ENCODE measurements at regions not wholly inside any gene's neighbourhood (a gene's known extent, or its start where the extent isn't known, plus 50 kb on each side); places are given as distances from the start of the nearest gene placed in this dataset.
A peak's percentile ranks its signal among the peaks of the same experiment; 100 is the strongest.

DNA sequence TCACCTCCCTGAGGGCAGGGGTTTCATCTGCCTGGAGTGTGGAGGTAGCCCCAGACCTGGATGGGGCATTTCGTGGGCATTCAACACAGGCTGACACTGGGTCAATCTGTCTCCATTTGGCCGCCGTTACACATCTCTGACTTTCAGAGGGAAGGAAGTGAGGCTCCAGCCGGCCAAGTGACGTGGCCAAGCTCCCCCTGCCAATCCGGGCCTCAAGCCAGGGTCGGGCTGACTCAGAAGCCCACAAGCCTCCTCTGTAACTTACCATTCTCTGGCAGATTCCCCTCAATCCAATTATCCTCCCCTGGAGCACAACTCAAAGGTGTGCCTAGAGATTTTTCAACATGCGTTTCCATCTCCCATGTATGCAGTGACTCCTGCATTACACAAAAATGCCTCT is 227.6 kb downstream of the KLF13 start:
- DNase-seq (ENCODE audit: low read depth): peak; percentile 75

DNA sequence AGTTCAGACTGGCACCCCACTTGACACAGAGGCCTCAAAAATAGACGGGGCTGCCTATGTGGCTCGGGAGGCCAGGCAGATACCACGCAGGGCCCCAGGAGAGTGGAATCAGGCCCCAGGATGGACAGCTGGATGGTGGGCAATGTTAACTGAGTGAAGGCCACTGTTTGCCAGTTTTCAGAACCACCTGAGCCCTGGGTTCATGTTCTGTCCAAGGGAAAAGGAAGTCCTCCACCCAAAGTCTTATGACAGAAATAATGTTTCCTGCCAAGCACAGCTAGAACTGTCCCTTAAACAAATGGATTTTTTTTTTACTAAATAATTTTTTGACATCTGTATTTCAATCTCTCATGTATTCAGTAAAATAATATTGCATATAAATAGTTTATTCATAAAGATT is 228.4 kb downstream of the KLF13 start:
- DNase-seq (ENCODE audit: low read depth): no peak

DNA sequence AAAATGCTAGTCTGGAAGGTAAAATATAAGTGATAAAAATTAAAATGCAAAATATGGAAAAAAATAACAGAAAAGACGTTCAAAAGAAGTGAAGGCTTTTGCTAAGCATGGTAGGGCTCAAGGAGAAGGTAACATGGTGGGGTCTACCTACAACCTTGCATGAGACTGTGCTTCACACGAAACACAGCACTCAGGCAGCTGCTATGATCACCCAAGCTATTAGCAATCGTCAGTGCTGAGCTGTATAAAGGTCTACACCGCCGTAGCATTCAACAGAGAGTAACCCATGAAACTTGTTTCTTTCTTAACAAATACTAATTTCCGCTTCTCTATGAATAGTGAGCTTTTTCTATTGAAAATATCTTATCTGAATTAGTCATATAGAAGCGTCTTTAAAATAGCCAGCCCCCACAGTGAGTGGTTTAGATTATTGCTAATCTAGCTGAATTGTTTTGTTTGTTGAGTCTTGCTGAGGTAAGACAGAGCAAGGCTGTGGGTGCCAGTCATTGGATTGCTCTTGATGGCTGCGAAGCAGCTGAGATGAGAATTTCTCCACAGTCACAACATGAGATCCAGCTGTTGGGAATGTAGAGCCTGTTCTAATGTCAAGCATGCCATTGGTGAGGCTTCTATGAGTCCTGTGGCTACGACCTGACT is 230.0 kb downstream of the KLF13 start:
- DNase-seq (ENCODE audit: low read depth): no peak

DNA sequence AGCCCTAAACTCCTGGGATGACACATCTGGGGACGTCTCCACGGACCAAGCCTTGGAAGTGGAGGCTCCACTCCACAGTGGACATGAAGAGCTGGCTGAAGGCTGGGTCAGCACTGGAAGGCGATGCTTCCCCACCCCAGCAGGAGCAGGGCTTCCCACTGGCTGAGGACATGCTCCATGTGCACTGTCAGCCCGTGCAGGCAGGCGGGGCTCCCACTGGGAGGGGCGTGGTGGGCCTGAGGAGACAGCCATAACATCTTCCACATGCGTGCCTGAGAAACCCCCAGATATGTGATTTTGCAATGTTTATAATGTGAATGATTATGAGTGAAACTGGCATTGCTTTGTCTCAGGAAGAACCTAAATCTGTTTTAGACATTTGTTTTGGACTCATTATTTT is 231.3 kb downstream of the KLF13 start:
- no peak for DNase-seq (ENCODE audit: low read depth)

- DNase-seq (ENCODE audit: low read depth): no peak
Observed at GRCh38 chr15:31558840-31559239, 232.2 kb downstream of the KLF13 start.

GRCh38 chr15:31559786-31560185 is 233.2 kb downstream of the KLF13 start:
- DNase-seq (ENCODE audit: low read depth): no peak

DNA sequence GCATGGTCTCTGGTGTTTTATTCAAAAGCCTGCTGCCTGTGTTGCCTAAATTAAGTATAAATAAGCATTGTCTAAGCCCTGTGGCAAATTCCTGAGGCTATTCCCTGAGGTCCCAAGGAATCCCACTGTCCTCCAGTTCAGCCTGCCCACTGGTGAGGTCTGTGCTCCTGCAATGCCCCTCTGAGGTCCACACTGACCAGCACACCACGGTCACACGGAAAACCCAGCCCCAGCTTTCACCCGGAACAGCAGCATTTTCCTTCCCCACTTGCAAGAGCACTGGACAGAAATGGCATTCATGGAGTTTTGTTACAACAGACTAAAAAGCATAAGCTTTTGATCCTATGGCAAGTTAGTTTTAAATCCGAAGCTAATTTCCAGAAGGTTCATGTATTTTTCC is 234.0 kb downstream of the KLF13 start:
- DNase-seq (ENCODE audit: low read depth): no peak

DNA sequence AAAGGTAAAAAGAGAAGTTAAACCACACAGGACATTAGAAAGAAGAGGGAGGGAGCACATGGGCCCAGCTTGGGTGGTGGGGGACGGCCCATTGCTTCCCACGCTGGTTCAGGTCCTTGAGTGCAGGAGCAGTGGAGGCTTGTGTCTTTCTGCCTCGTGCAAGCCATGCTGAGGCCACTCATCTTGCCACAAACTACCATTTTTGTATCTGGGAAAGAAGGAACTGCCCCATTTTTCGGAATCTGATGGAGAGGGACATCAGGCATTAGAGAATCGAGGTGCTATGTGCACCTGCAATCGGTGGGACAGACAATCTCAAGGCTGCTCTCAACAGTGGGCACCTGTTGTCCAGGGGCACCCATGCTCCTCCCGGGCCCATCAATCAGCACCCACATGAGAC is 234.5 kb downstream of the KLF13 start:
- no peak for DNase-seq (ENCODE audit: low read depth)

DNA sequence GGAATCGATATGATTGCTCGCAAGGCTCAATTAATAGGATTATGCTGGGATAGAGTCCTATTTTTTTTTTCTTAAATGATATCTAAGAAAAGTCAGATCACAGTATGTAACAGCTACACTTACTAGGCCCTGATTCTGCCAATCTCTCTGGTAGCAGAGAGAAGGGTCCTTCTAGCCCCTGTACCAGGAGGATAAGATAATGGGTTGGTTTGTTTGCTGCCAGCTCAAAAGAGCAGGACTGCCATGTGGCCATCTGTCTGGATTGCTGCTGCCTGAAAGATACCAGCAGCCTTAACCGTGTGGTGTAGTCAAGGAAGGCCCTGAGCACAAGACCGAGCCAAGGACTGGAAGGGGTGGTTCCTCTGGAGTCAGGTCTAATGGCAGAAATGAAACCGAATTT is 236.4 kb downstream of the KLF13 start:
- no peak for DNase-seq (ENCODE audit: low read depth)

GRCh38 chr15:31563421-31563820 is 236.8 kb downstream of the KLF13 start:
- no peak for DNase-seq (ENCODE audit: low read depth)

DNA sequence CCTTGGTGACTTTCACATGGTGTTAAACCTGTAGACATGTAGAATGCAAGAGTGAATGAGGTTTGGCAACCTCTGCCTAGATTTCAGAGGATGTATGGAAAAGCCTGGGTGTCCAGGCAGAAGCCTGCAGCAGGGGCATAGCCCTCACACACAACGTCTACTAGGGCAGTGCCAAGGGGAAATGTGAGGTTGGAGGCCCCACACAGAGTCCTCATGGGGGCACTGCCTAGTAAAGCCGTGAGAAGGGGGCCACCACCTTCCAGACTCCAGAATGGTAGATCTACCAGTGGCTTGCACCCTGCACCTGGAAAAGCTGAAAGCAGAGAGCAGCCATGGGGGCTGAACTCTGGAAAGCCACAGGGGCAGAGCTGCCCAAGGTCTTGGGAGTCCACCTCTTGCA is 241.2 kb downstream of the KLF13 start:
- no peak for DNase-seq (ENCODE audit: low read depth)

DNA sequence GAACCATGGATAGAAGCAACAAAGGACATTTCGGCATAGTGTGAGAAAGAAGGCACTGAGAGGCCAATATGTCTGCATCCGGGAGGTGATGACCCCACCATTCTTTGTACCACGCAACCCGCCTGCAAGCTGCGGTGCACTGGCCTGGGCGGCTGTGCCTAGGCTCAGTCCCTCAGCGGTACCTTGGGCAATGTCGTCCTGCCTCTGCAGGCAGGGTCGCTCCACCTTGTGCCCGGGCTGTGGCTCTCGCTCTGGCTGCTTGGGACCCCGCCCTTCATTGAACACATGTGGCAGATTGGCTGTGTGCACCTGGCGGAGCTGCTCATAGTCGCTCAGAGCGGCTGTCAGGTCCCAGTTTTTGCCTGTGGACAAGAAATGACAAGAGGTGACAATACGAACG is 243.2 kb downstream of the KLF13 start:
- no peak for DNase-seq (ENCODE audit: low read depth)

DNA sequence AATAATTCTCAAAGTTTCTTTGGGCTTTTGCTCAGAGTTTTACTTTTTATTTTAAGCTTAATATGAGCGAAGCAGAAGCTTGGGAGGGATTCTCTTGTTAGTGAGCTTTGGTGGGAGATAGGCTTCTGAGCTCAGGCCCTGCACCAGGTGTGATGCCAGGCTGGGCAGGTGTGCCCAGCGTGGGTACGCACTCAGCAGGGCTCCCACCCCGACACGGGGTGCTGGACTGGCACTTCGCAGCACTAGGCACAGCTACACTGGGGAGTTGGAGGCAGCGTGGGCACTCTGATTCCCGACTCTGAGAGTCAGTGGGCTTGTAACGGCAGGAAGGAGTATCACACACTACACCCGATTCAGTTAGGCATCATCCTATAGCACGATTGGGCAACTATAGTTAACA is 244.0 kb downstream of the KLF13 start:
- DNase-seq (ENCODE audit: low read depth): no peak

DNA sequence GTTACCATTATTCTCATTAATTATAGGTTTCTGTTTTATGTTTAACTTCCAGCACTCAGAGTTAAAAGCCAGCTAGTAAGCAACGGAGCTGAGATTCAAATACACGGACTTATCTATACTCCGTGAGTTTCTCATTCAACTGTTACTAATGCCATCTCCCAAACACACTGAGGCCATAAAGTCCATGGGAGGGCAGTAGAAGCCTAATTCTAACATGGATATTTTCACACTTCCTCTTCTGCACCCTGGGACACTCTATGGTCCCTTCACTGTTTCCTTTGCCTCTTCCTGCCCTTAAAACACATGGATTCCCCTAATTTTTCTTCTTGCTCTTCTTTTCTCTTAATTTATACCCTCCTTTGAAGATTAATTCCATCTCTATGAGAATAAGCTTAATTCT is 245.0 kb downstream of the KLF13 start:
- no peak for DNase-seq (ENCODE audit: low read depth)

DNA sequence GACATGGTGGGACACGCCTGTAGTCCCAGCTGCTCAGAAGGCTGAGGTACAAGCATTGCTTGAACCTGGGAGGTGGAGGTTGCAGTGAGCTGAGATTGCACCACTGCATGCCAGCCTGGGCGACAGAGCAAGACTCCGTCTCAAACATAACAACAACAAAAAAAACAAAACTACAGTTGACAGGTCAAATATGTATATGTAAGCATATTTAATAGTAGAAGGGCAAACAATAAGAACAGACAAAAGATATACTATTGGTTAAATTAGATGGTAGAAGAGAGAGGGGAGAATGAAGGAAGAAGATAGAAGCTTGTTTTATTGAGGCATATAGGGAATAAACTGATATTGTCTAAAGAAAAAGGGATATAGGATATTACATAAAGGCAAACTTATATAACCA is 247.1 kb downstream of the KLF13 start:
- DNase-seq (ENCODE audit: low read depth): no peak

DNA sequence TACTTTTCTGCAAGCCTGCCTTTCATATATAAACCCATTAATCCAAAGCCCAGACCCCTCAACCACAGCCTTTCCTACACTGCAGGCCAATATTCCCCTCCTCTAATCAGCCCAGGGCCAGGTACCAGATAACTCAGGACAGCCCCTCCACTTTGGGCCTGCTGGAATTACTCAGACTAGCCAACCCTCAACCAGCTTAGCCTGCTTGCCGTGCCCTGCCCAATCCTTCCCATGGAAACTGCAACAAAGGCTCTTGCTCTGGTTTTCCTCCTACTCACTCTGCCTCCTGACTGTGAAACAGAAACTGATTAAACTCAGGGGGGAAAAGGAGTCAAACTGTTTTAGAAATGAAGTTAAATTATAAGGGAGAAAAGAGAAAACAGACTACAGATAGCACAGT is 248.1 kb downstream of the KLF13 start:
- DNase-seq (ENCODE audit: low read depth): no peak

DNA sequence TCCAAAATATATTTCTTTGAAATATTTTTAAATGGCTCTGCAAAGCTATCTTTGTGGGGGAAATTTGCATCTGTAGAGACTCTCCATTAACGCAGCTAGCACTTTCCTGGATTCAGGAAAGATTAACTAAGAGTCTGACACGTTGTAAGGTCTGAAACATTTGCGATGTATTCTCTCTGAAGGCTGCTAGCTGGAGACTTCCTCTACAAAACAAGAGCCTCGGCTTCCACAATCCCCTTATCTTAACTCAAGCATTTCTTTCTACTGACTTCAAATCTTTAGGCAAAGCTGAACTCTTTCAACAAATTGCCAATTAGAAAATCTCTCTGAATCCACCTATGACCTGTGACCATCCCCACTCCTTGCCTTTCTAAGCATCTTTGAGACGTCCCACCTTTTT is 250.5 kb downstream of the KLF13 start:
- DNase-seq (ENCODE audit: low read depth): no peak

GRCh38 chr15:31579282-31579681 is 252.6 kb downstream of the KLF13 start:
- no peak for DNase-seq (ENCODE audit: low read depth)

- no peak for DNase-seq (ENCODE audit: low read depth)
Observed at GRCh38 chr15:31579976-31580375, 253.3 kb downstream of the KLF13 start.

- DNase-seq (ENCODE audit: low read depth): no peak
Observed at GRCh38 chr15:31584195-31584594, 257.6 kb downstream of the KLF13 start.

GRCh38 chr15:31585240-31585639 is 258.6 kb downstream of the KLF13 start:
- no peak for DNase-seq (ENCODE audit: low read depth)

DNA sequence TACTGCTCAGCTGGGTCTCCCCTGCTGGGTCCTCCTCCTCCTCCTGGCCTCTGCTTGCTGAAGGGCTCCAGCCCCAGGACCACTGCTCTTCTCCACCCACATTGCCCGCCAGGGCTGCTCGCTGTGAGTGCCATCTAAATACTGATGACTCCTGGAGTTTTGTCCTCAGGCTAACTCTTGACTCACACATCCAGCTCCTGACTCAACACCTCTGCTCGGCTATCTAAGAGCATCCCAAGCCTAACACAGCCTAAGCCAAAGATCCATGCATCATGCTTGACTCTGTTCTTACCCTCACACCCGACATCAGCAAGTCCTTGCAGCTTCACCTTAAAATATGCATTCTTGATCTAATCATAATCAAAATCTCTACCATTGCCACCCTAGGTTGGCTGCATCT is 260.2 kb downstream of the KLF13 start:
- DNase-seq (ENCODE audit: low read depth): no peak

DNA sequence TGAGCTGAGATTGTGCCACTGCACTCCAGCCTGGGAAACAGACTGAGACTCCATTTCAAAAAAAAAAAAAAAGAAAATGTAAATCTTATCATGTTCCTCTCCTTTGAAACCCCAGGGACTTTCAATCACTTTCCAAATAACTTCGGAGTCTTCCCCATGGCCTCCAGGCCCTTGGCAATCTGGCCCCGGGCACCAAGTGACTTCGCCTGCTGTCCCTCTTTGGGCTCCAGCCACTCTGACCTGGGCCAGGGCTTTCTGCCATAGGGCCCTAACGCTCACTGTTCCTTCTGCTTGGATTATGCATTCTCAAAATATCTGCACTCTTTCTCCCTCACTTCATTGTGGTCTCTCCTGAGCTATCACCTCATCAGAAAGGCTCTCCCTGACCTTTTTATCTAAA is 260.9 kb downstream of the KLF13 start:
- DNase-seq (ENCODE audit: low read depth): no peak

- DNase-seq (ENCODE audit: low read depth): no peak
Observed at GRCh38 chr15:31590609-31591008, 264.0 kb downstream of the KLF13 start.

DNA sequence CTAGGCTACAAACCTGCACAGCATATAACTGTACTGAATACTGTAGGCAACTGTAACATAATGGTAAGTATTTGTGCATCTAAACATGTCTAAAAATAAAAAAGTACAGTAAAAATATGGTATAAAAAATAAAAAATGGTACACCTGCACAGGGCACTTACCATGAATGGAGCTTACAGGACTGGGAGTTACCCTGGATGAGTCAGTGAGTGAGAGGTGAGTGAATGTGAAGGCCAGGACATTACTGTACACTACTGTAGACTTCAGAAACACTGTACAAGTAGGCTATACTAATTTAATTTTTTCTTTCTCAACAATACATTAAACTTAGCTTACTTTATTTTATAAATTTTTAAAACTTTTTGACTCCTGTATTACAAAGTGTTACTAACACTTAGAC is 265.3 kb downstream of the KLF13 start:
- DNase-seq (ENCODE audit: low read depth): no peak

Data from GM04504 (cell line).